ENCODE measurements at regions not wholly inside any gene's neighbourhood (a gene's known extent, or its start where the extent isn't known, plus 50 kb on each side); places are given as distances from the start of the nearest gene placed in this dataset.

GRCh38 chr18:2313332-2313731 lies 258.0 kb downstream of the METTL4 start:
- DNase-seq (ENCODE audit: low read depth): no peak

GRCh38 chr18:2316082-2316750 lies 255.1 kb downstream of the METTL4 start:
- DNase-seq (ENCODE audit: low read depth): no peak

- DNase-seq (ENCODE audit: low read depth): no peak
Observed at GRCh38 chr18:2316751-2317696, 254.3 kb downstream of the METTL4 start.

GRCh38 chr18:2324459-2324858 lies 246.8 kb downstream of the METTL4 start:
- no peak for DNase-seq (ENCODE audit: low read depth)

DNA sequence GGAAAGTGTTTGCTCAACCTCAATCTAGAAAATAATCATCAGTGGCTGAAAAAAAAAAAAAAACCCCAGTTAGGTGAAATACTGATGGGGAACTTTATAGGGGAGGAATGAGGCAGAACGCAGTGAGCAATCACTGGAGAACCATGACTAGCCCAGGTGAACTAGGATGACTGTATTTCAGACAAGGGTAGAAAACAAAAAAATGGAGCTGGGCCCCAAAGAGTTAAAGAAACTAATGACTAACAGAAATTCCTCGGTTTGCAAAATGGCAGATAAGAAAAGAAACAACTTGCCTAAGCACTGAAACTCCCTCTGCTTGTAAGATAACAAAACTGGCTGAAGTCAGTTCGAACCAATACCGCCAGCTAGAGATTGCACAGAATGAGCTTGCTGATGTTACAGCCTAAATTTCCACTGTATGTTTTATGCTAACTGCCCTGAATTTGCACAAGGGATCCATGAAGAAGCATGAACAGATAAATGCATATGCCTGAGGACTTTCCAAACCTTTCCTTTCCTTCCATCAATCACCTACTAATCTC lies 245.9 kb downstream of the METTL4 start:
- DNase-seq (ENCODE audit: low read depth): no peak

GRCh38 chr18:2325933-2326332 lies 245.4 kb downstream of the METTL4 start:
- no peak for DNase-seq (ENCODE audit: low read depth)

- DNase-seq (ENCODE audit: low read depth): no peak
Observed at GRCh38 chr18:2326999-2327398, 244.3 kb downstream of the METTL4 start.

GRCh38 chr18:2330764-2331163 lies 240.5 kb downstream of the METTL4 start:
- DNase-seq (ENCODE audit: low read depth): no peak

DNA sequence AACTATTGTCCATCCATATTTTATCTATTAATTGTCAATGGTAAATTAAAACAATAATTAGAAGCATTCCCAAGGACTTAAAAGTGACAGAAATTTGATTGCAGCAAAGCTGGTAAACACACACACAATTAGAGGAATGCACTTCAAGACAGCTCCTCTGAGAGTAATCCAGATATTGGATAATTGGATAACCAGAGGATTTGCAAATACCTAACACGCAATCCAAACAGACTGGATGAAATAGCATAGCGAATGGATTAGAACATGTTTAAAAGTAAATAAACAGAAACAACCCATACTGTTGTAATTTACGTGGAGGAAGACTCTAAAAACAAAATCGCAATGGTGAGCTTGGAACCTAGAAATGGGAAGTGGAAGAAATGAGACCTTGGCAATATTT lies 239.8 kb downstream of the METTL4 start:
- no peak for DNase-seq (ENCODE audit: low read depth)

GRCh38 chr18:2336690-2337392 lies 234.5 kb downstream of the METTL4 start:
- no peak for DNase-seq (ENCODE audit: low read depth)

DNA sequence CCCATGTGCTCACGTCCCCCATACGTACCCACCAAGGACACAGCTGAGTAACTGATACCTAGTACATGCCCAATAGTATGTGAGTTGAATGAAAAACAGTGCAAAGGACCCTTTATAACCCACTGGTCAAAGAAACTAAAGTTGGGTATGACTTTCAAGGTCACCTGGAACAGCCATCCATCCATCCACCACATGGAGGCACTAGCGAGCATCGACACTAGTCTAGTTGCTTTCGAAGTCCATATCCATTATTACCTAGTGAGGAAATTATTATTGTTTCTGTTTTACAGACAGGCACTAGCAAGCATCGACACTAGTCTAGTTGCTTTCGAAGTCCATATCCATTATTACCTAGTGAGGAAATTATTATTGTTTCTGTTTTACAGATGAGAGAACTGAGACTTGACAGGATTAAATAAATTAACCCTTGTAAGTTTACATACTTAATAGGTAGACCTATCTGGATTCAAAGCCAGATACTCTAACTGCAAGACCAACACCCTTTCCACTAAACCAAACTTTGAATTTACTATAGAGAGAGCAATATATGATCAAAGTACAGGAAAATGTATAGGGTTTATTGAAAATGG lies 233.7 kb downstream of the METTL4 start:
- DNase-seq (ENCODE audit: low read depth): peak; percentile 15

- no peak for DNase-seq (ENCODE audit: low read depth)
Observed at GRCh38 chr18:2338601-2339000, 232.7 kb downstream of the METTL4 start.

- DNase-seq (ENCODE audit: low read depth): no peak
Observed at GRCh38 chr18:2340335-2340734, 231.0 kb downstream of the METTL4 start.

- no peak for DNase-seq (ENCODE audit: low read depth)
Observed at GRCh38 chr18:2348003-2348402, 223.3 kb downstream of the METTL4 start.

GRCh38 chr18:2351126-2351850 lies 220.0 kb downstream of the METTL4 start:
- no peak for DNase-seq (ENCODE audit: low read depth)

DNA sequence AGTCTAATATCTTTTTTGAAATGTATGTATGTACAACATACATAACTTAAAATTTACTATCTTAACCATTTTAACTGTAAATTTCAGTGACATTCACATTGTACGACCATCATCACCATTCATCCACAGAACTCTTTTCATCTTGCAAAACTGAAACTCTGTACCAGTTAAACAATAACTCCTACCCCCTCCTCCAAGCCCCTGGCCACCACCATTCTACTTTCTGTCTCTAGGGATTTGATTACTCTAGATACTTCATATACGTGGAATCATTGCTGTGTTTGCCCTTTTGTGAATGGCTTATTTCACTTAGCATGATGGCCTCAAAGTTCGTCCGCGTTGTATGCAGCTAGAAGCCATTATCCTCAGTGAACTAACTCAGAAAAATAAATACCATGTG lies 217.0 kb downstream of the METTL4 start:
- no peak for DNase-seq (ENCODE audit: low read depth)

GRCh38 chr18:2356906-2357305 lies 214.4 kb downstream of the METTL4 start:
- DNase-seq (ENCODE audit: low read depth): no peak

DNA sequence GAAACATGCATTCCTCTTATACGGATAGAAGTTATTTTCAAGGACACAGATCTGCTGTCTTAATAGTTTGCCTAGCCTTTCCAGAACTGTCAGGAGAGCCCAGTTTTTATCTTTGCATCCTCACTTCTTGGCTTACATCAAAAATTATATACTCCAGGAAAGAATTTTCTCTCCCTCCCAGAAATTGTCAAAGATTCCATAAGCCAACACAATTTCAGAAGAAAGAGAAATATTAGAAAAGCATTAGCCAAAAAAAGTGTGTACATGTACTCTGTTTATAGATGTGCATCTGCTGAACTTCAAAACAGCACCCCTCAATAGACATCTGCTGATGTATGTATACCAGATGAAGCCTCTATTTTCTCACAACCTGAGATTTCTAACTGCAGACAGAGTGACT lies 210.4 kb downstream of the METTL4 start:
- DNase-seq (ENCODE audit: low read depth): no peak

DNA sequence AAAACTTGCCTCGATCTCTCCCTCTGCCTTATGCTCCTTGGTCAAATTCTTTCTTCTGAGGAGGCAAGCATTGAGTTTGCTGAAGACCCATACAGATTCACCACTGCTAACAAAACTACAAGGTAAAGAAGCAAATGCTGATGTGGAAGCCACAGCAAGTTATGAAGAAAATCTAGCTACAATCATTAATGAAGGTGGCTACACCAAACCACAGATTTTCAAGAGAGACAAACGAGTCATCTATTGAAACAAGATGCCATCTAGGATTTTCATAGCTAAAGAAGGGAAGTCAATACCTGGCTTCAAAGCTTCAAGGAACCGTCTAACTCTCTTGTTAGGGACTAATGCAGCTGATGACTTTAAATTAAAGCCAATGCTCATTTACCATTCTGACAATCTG lies 203.2 kb downstream of the METTL4 start:
- DNase-seq (ENCODE audit: low read depth): no peak

GRCh38 chr18:2376707-2377106 lies 194.6 kb downstream of the METTL4 start:
- no peak for DNase-seq (ENCODE audit: low read depth)

- DNase-seq (ENCODE audit: low read depth): no peak
Observed at GRCh38 chr18:2380101-2380500, 191.2 kb downstream of the METTL4 start.
